CD4-positive, alpha-beta T cell treated with Interleukin-6 at 100 ng/mL for 8 hours (primary cell): ENCODE measurements at regions not wholly inside any gene's neighbourhood (a gene's known extent, or its start where the extent isn't known, plus 50 kb on each side); places are given as distances from the start of the nearest gene placed in this dataset.
A peak's percentile ranks its signal among the peaks of the same experiment; 100 is the strongest.
"Not testable (repeated sequence)": the region's sequence is repeated elsewhere in the genome, so short reads cannot be mapped to it uniquely, and the experiment has no call there.

ENCODE experiments used
- DNase-seq: peaks from one replicate; pipeline ENCODE4 v3.0.0-alpha.2; 2020; ENCODE audit warnings: mixed read lengths, low spot score

GRCh38 chr20:4435671-4436455 is 186.8 kb upstream of the ADRA1D start:
- DNase-seq: no peak

GRCh38 chr20:4435225-4435624 is 186.1 kb upstream of the ADRA1D start:
- DNase-seq: no peak

GRCh38 chr20:4434681-4435080 is 185.6 kb upstream of the ADRA1D start:
- no peak for DNase-seq

- DNase-seq: no peak
These were observed 182.4 kb upstream of the ADRA1D start for GRCh38 chr20:4431446-4431845.

- not testable (repeated sequence) for DNase-seq
These were observed 181.7 kb upstream of the ADRA1D start for GRCh38 chr20:4430826-4431225.

GRCh38 chr20:4427940-4428586 is 179.0 kb upstream of the ADRA1D start:
- DNase-seq: no peak

- DNase-seq: no peak
These were observed 169.1 kb upstream of the ADRA1D start for GRCh38 chr20:4418141-4418540.

GRCh38 chr20:4415281-4415680 is 166.2 kb upstream of the ADRA1D start:
- DNase-seq: no peak

- DNase-seq: no peak
These were observed 164.4 kb upstream of the ADRA1D start for GRCh38 chr20:4413314-4414049.

GRCh38 chr20:4412216-4412615 is 163.1 kb upstream of the ADRA1D start:
- DNase-seq: no peak

- no peak for DNase-seq
These were observed 162.7 kb upstream of the ADRA1D start for GRCh38 chr20:4411744-4412143.

- DNase-seq: no peak
These were observed 157.5 kb upstream of the ADRA1D start for GRCh38 chr20:4406627-4407026.

- DNase-seq: no peak
These were observed 152.5 kb upstream of the ADRA1D start for GRCh38 chr20:4401601-4402000.

GRCh38 chr20:4384961-4385360 is 135.9 kb upstream of the ADRA1D start:
- DNase-seq: no peak

- no peak for DNase-seq
These were observed 134.9 kb upstream of the ADRA1D start for GRCh38 chr20:4383961-4384360.

- DNase-seq: no peak
These were observed 126.8 kb upstream of the ADRA1D start for GRCh38 chr20:4375881-4376280.

- DNase-seq: no peak
These were observed 124.4 kb upstream of the ADRA1D start for GRCh38 chr20:4373454-4373853.

- DNase-seq: no peak
These were observed 122.7 kb upstream of the ADRA1D start for GRCh38 chr20:4371623-4372251.

- DNase-seq: no peak
These were observed 121.8 kb upstream of the ADRA1D start for GRCh38 chr20:4370851-4371250.

- DNase-seq: peak; percentile 16
These were observed 120.7 kb upstream of the ADRA1D start for GRCh38 chr20:4369798-4370124.

- no peak for DNase-seq
These were observed 120.2 kb upstream of the ADRA1D start for GRCh38 chr20:4369119-4369797.

GRCh38 chr20:4366076-4366475 is 117.0 kb upstream of the ADRA1D start:
- DNase-seq: no peak
